Right renal cortex interstitium (tissue), 3 donors: ENCODE measurements at regions not wholly inside any gene's neighbourhood (a gene's known extent, or its start where the extent isn't known, plus 50 kb on each side); places are given as distances from the start of the nearest gene placed in this dataset.

Experiments
- DNase-seq, 3 donors: peaks; one replicate each; pipeline ENCODE4 v3.0.0-alpha.2; 2013; ENCODE audit warnings: low read depth in 3 of 3, low spot score in 2 of 3

DNA sequence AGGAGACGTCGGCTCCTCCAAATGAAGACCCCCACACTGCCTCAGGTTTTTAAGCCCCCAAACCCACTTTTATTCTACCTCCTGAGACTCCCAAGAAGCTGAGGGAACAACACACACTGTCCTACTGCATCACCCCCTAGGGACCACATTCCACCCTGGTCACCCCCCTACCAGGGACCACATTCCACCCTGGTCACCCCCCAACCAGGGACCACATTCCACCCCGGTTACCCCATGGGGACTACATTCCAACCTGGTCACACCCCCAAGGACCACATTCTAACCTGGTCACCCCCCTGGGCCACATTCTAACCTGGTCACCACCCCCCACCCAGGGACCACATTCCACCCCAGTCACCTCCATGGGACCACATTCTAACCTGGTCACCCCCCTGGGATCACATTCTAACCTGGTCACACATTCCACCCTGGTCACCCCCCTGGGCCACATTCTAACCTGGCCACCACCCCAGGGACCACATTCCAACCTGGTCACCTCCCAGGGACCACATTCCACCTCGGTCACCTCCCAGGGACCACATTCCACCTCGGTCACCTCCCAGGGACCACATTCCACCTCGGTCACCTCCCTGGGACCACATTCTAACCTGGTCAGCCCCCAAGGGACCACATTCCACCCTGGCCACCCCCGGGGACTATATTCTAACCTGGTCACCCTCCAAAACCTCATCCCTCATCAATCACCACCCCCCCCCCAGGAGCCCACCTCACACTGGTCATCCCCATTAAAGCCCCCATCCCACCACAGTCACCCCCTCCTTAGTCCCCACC lies 587.6 kb downstream of the NPHP4 start:
- DNase-seq = no peak

DNA sequence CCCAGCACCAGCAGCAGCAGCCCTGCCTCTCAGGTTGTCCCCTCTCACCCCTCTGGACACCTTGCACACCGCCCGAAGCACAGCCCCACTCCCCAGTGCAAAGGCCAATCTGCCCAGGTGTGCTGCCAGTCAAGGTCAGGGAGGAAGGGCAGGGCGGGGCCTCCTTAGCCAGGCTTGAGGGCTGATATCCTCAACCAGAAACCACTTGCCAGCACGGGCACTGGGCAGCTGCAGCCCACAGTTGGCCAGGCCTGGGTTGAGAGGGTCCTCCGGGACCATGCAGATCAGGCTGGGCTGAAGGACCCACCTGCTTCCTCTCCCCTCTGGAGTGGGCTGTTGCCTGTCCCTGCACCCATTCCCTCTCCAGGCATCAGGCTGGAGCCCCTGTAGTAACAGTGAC lies 588.3 kb downstream of the NPHP4 start:
- DNase-seq = no peak

DNA sequence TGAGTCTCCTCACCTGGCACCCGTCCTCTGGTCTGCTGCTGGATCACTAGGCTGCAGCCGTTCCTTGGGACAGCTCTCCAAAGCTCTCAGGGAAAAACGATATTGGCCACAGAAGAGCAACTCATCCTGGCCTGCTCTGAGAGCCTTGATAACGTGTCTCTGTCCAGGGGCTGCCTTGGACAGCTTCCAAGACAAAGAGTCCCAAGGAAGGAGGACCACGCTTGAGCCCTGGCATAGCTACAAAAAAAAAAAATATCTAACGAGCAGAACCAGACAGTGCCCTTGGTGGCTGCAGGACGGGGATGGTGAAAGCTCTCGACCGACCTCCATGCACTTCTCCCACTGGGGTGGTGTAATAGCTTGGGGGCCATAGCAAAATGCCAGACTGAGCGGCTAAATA lies 589.6 kb downstream of the NPHP4 start:
- no peak for DNase-seq

GRCh38 chr1:5399771-5400170 lies 592.5 kb downstream of the NPHP4 start:
- DNase-seq = no peak

DNA sequence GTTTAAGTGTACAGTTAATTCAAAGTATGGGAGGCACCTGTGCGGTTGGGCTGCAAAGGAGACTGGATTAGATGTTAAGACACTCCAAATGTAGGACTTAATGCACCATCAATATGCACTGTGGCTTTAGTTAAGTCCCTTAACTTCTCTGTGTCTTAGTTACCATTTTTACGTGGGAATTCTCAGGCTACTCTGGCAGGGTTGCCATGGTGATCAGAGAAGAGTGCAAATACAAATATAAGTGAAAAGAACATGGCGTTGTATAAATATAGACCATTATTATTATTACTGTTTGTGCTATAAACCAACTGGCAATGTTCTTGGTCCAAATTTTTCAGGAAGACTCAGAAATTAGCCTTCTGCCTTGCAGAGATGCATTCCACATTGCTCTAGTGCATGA lies 595.6 kb downstream of the NPHP4 start:
- DNase-seq = no peak

- DNase-seq = no peak
Observed at GRCh38 chr1:5394111-5394510, 598.1 kb downstream of the NPHP4 start.

- no peak for DNase-seq
Observed at GRCh38 chr1:5393603-5394002, 598.6 kb downstream of the NPHP4 start.

DNA sequence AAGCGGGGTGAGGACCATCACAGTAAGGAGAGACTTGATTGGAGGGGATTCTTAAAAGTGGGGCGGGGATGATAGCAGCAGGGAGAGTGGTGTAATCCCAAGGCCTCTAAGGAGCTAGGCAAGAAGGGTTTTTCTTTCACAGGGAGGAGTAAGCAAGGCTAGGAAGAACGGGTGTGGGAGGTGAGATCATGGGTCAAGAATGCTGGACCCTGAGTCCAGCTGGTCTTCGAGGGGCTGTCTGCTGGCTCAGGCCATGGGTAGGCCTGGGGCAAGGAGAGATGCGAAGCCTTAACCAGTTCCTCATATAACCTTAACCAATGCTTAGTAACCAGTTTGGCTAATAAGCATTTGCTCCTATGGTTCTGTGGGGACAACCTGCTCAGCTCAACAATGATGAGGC lies 599.1 kb downstream of the NPHP4 start:
- no peak for DNase-seq

DNA sequence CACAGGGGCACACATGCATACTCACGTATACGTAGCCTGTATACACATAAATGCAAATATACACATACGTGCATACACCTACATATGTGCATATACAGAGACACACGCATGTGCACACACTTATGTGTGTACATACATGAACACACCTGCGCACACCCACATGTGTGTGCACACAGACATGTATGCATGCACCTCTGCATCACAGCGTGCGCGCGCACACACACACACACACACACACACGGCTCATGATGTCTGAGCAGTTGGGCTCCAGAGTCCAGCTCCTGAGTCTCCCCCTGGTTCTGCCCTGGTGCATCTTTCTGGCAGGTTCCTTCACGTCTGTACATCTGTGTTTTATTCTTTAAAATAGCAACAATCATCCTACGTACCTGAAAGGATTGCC lies 600.5 kb downstream of the NPHP4 start:
- DNase-seq = no peak

DNA sequence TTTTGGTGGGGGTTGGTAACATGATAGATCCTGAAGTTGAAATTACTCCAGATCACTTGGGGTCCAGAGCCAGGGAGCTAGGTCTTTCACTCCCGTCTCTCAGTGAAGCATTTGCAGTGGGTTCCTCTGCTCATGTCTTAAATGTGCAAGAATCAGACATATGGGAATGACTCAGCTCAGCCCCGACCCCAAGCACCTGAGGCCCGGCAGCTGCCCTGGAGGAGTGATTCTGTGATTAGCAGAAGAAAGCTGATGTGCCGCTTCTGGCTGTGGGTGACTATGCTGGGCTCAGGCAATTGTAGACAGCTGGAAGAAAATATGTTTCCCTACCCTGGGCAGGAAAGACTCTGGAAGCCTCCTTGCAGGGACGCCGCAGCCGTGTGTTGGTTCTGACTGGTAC lies 601.7 kb downstream of the NPHP4 start:
- DNase-seq = no peak

DNA sequence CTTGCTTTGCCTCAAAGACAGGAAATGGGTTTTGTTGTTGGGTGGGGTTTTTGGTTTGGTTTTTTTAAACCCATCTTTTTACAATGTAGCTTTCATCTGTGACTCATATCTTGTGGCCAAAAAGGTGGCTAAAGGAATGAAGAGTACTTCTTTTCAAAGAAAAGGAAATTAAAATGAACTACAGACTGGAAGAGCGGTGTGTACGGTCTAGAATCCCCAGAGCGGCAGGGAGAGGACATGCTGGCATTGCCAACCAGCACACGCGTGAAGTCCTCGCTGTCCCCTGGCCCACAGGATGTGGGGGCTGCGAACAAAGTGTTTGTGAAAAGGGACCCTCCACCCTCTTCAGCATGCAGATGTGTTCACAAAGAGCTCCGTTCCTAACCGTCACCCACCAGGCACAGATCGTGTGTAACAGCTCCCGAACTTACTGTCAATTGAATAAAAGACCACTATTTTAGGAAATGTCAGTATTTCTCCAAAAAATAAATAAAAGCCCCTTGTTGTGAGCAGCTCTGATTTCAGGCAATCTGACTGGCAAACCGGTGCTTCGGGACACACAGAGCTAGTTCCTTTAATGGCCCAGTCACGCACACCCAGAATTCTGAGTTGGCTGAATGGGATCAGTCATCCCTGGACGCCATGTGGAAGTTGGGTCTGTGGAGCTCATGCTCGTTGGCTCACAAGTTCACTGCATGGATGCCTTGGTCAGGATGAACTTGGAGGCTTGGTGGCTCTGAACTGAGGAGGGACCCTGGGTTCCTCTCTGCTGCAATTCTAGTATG lies 602.9 kb downstream of the NPHP4 start:
- no peak for DNase-seq

- no peak for DNase-seq
Observed at GRCh38 chr1:5388622-5389021, 603.6 kb downstream of the NPHP4 start.

GRCh38 chr1:5386371-5386770 lies 605.9 kb downstream of the NPHP4 start:
- DNase-seq = no peak

GRCh38 chr1:5385956-5386355 lies 606.3 kb downstream of the NPHP4 start:
- DNase-seq = no peak

GRCh38 chr1:5385096-5385799 lies 607.0 kb downstream of the NPHP4 start:
- no peak for DNase-seq

GRCh38 chr1:5381491-5381890 lies 610.7 kb downstream of the NPHP4 start:
- no peak for DNase-seq

DNA sequence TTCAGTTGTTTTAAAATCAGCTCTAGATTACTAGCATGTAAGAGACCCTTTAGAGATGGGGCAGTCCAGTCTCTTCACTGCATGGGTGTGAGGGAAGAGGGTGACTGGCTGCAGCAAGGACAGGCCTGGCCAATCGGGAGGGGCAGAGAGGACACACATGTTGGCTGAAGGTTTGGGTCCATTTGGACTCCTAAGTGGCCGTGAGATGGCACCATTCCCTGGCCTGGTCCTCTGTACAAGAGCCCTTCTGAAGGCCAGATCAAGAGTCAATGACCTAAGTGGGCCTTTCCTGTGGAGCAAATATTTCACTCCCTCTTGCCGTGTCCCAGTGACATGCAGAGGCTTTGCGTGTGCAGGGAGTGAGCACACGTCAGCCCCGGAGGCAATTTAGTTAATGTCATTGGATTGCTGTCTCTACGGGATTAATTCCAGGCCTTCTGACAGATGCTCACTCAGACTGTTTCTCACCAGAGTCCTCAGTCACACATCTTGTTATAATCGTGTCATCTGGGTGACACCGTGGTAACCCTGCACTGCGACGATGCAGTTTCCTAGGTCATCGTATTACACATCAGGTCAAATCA lies 613.0 kb downstream of the NPHP4 start:
- no peak for DNase-seq

GRCh38 chr1:5376538-5377247 lies 615.5 kb downstream of the NPHP4 start:
- DNase-seq = no peak

GRCh38 chr1:5375481-5375880 lies 616.7 kb downstream of the NPHP4 start:
- DNase-seq = no peak

DNA sequence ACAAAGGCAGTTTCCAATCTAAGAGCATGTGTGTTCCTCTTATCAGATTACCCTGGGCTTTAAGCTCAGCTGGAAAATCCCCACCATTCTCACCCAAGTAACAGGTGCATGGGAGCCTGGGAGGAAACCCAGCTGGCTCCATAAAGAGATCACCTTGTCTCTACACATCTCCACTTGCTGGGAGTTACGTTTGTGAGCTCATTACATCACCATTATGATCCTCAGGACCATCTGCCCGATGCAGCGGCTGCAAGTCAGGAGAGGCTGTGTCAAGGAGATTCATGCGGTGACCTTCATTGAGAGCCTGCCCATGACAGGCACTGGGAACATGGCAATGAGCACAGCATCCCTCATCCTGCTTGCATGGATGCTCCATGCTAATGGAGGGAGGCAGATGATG lies 618.0 kb downstream of the NPHP4 start:
- DNase-seq = no peak

DNA sequence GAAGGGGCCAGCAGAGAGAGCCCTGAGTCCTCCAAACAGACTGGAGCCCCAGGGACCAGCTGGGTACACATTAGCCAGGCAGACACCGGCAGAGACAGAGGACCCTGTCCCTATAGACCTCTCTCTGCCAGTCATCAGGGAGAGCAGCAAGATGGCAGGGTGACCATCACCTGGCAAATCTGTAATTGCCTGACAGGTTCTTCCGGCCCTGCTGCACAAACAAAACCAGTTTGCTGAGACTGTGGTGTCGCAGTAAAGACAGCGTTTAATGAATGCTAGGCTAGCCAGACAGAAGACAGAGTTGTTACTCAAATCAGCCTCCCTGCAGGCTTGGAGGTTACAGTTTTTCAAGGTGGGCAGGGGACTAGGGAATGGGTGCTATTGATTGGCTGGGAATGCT lies 618.9 kb downstream of the NPHP4 start:
- DNase-seq = no peak
